GM21529 (cell line): ENCODE measurements at regions not wholly inside any gene's neighbourhood (a gene's known extent, or its start where the extent isn't known, plus 50 kb on each side); places are given as distances from the start of the nearest gene placed in this dataset.

ENCODE experiments used
- ATAC-seq: cut with Tn5 transposase; IDR thresholded peaks from one replicate; pipeline ENCODE4 v1.9.1; 2021; ENCODE audit not compliant: unreplicated experiment

- peak; percentile 98 for ATAC-seq
Measured at GRCh38 chr3:18295171-18295920, 129.8 kb downstream of the SATB1 start.

- no peak for ATAC-seq
Measured at GRCh38 chr3:18290157-18290556, 135.0 kb downstream of the SATB1 start.

GRCh38 chr3:18288243-18288642 lies 136.9 kb downstream of the SATB1 start:
- no peak for ATAC-seq

- no peak for ATAC-seq
Measured at GRCh38 chr3:18284716-18285115, 140.4 kb downstream of the SATB1 start.

GRCh38 chr3:18283680-18284079 lies 141.5 kb downstream of the SATB1 start:
- ATAC-seq, result no peak

GRCh38 chr3:18282507-18282906 lies 142.6 kb downstream of the SATB1 start:
- ATAC-seq, result no peak

- no peak for ATAC-seq
Measured at GRCh38 chr3:18279226-18279737, 145.9 kb downstream of the SATB1 start.

GRCh38 chr3:18264853-18265252 lies 160.3 kb downstream of the SATB1 start:
- no peak for ATAC-seq

GRCh38 chr3:18264361-18264760 lies 160.8 kb downstream of the SATB1 start:
- ATAC-seq, result no peak

GRCh38 chr3:18258492-18258891 lies 166.6 kb downstream of the SATB1 start:
- ATAC-seq, result no peak

GRCh38 chr3:18252578-18252977 lies 172.6 kb downstream of the SATB1 start:
- ATAC-seq, result no peak

GRCh38 chr3:18250991-18251390 lies 174.1 kb downstream of the SATB1 start:
- ATAC-seq, result no peak

GRCh38 chr3:18249126-18249525 lies 176.0 kb downstream of the SATB1 start:
- ATAC-seq, result no peak

- ATAC-seq, result no peak
Measured at GRCh38 chr3:18247776-18248310, 177.3 kb downstream of the SATB1 start.

GRCh38 chr3:18247139-18247695 lies 177.9 kb downstream of the SATB1 start:
- ATAC-seq, result no peak

- no peak for ATAC-seq
Measured at GRCh38 chr3:18246336-18247060, 178.6 kb downstream of the SATB1 start.

GRCh38 chr3:18245721-18246120 lies 179.4 kb downstream of the SATB1 start:
- no peak for ATAC-seq

- no peak for ATAC-seq
Measured at GRCh38 chr3:18241837-18242236, 183.3 kb downstream of the SATB1 start.

GRCh38 chr3:18239674-18240073 lies 185.5 kb downstream of the SATB1 start:
- no peak for ATAC-seq

GRCh38 chr3:18238746-18239331 lies 186.3 kb downstream of the SATB1 start:
- no peak for ATAC-seq

GRCh38 chr3:18238332-18238731 lies 186.8 kb downstream of the SATB1 start:
- no peak for ATAC-seq
